Ectodermal cell (in vitro differentiated cells): ENCODE measurements at regions not wholly inside any gene's neighbourhood (a gene's known extent, or its start where the extent isn't known, plus 50 kb on each side); places are given as distances from the start of the nearest gene placed in this dataset.

Experiments
- H3K27ac ChIP-seq: 2 replicates; pipeline ENCODE4 v1.7.0; 2013; ENCODE audit warnings: mild to moderate bottlenecking, low read depth, low read length; ENCODE audit not compliant: insufficient read depth, poor library complexity, severe bottlenecking
- H3K27me3 ChIP-seq: 2 replicates; pipeline ENCODE4 v1.7.0; 2013; ENCODE audit warnings: mild to moderate bottlenecking, low read length; ENCODE audit not compliant: insufficient read depth, control insufficient read depth, poor library complexity, severe bottlenecking
- H3K36me3 ChIP-seq: one replicate; pipeline ENCODE4 v1.7.0; 2013; ENCODE audit warnings: low read length; ENCODE audit not compliant: control insufficient read depth, insufficient read depth
- H3K4me1 ChIP-seq: one replicate; pipeline ENCODE4 v1.7.0; 2013; ENCODE audit warnings: low read length; ENCODE audit not compliant: control insufficient read depth, insufficient read depth
- H3K4me3 ChIP-seq: 2 replicates; pipeline ENCODE4 v1.7.0; 2013; ENCODE audit warnings: low read depth, low read length, control low read depth; ENCODE audit not compliant: insufficient read depth
- H3K9me3 ChIP-seq: 2 replicates; pipeline ENCODE4 v1.7.0; 2013; ENCODE audit warnings: mild to moderate bottlenecking, low read length, moderate library complexity; ENCODE audit not compliant: control insufficient read depth
- WGBS, 2 experiments: methylation state at CpG; one replicate each; pipeline ENCODE4 v1.1.7; 2013; ENCODE audit warnings: missing lambda C conversion rate in 2 of 2; 5-methylcytosine and 5-hydroxymethylcytosine counted together

GRCh38 chr3:10625323-10625722 is 119.9 kb upstream of the ATP2B2 start:
- Histone ChIP-seq H3K4me3 (no peak overlapping the region), H3K9me3 (no peaks in the 10 kb centered on the region), H3K27ac (no peak overlapping the region), H3K27me3 (no peaks in the 10 kb centered on the region), H3K4me1 (peaks cover 10% of the 10 kb centered on the region), H3K36me3 (no peaks in the 10 kb centered on the region)
- WGBS, 2 experiments: 77% methylated on average over 9 of the region's 9 CpGs

- no peaks in the 10 kb centered on the region for H3K9me3 ChIP-seq
- 74 to 76% methylated on average over 13 of the region's 13 CpGs for WGBS, 2 experiments
- no peak overlapping the region for H3K4me3 ChIP-seq
- no peak overlapping the region for H3K27ac ChIP-seq
- no peaks in the 10 kb centered on the region for H3K36me3 ChIP-seq
- peaks cover 10% of the 10 kb centered on the region for H3K4me1 ChIP-seq
- no peaks in the 10 kb centered on the region for H3K27me3 ChIP-seq
These were observed 122.6 kb upstream of the ATP2B2 start for GRCh38 chr3:10627884-10628572.

- no peaks in the 10 kb centered on the region for H3K36me3 ChIP-seq
- peaks cover 10% of the 10 kb centered on the region for H3K4me1 ChIP-seq
- no peaks in the 10 kb centered on the region for H3K27me3 ChIP-seq
- no peak overlapping the region for H3K4me3 ChIP-seq
- 96% methylated on average over 28 to 30 of the region's 30 CpGs for WGBS, 2 experiments
- no peak overlapping the region for H3K27ac ChIP-seq
- no peaks in the 10 kb centered on the region for H3K9me3 ChIP-seq
These were observed 123.7 kb upstream of the ATP2B2 start for GRCh38 chr3:10628891-10629670.

- Histone ChIP-seq H3K36me3 (no peaks in the 10 kb centered on the region), H3K4me1 (peaks cover 10% of the 10 kb centered on the region), H3K4me3 (no peak overlapping the region), H3K9me3 (no peaks in the 10 kb centered on the region), H3K27ac (no peak overlapping the region), H3K27me3 (no peaks in the 10 kb centered on the region)
- 94 to 96% methylated on average over 7 of the region's 7 CpGs for whole genome bisulfite sequencing, 2 experiments
These were observed 124.3 kb upstream of the ATP2B2 start for GRCh38 chr3:10629671-10630040.

GRCh38 chr3:10631224-10631623 is 125.8 kb upstream of the ATP2B2 start:
- no peaks in the 10 kb centered on the region for H3K4me1 ChIP-seq
- no peaks in the 10 kb centered on the region for H3K36me3 ChIP-seq
- no peaks in the 10 kb centered on the region for H3K27me3 ChIP-seq
- no peaks in the 10 kb centered on the region for H3K9me3 ChIP-seq
- no peak overlapping the region for H3K4me3 ChIP-seq
- no peak overlapping the region for H3K27ac ChIP-seq
- WGBS, 2 experiments: 83 to 92% methylated on average over 1 of the region's 1 CpG

- 95 to 96% methylated on average over 6 of the region's 6 CpGs for WGBS, 2 experiments
- H3K9me3 ChIP-seq: no peaks in the 10 kb centered on the region
- H3K27ac ChIP-seq: no peak overlapping the region
- no peak overlapping the region for H3K4me3 ChIP-seq
- no peaks in the 10 kb centered on the region for H3K4me1 ChIP-seq
- H3K36me3 ChIP-seq: no peaks in the 10 kb centered on the region
- H3K27me3 ChIP-seq: no peaks in the 10 kb centered on the region
These were observed 126.7 kb upstream of the ATP2B2 start for GRCh38 chr3:10632125-10632524.

GRCh38 chr3:10632741-10633140 is 127.4 kb upstream of the ATP2B2 start:
- WGBS, 2 experiments: 85 to 89% methylated on average over 3 of the region's 3 CpGs
- Histone ChIP-seq H3K4me1 (no peaks in the 10 kb centered on the region), H3K9me3 (no peaks in the 10 kb centered on the region), H3K27ac (no peak overlapping the region), H3K36me3 (no peaks in the 10 kb centered on the region), H3K4me3 (no peak overlapping the region), H3K27me3 (no peaks in the 10 kb centered on the region)

GRCh38 chr3:10635446-10636076 is 130.2 kb upstream of the ATP2B2 start:
- WGBS, 2 experiments: 79 to 80% methylated on average over 7 of the region's 7 CpGs

GRCh38 chr3:10637342-10637741 is 132.0 kb upstream of the ATP2B2 start:
- Histone ChIP-seq H3K4me3 (no peak overlapping the region), H3K9me3 (no peaks in the 10 kb centered on the region), H3K27ac (no peak overlapping the region), H3K27me3 (no peaks in the 10 kb centered on the region), H3K4me1 (no peaks in the 10 kb centered on the region), H3K36me3 (no peaks in the 10 kb centered on the region)

More at GRCh38 chr3:10635446-10636076, 130.2 kb upstream of the ATP2B2 start:
- Histone ChIP-seq H3K9me3 (no peaks in the 10 kb centered on the region), H3K4me1 (no peaks in the 10 kb centered on the region), H3K27ac (no peak overlapping the region), H3K36me3 (no peaks in the 10 kb centered on the region), H3K27me3 (no peaks in the 10 kb centered on the region), H3K4me3 (no peak overlapping the region)

GRCh38 chr3:10638466-10638865 is 133.1 kb upstream of the ATP2B2 start:
- H3K9me3 ChIP-seq: no peaks in the 10 kb centered on the region
- no peaks in the 10 kb centered on the region for H3K4me1 ChIP-seq
- H3K4me3 ChIP-seq: no peak overlapping the region
- no peak overlapping the region for H3K27ac ChIP-seq
- H3K36me3 ChIP-seq: no peaks in the 10 kb centered on the region
- no peaks in the 10 kb centered on the region for H3K27me3 ChIP-seq
